NCI-H2107 treated with DMSO at 0.1 percent for 48 hours (cell line): ENCODE measurements at regions not wholly inside any gene's neighbourhood (a gene's known extent, or its start where the extent isn't known, plus 50 kb on each side); places are given as distances from the start of the nearest gene placed in this dataset.
"Not testable (repeated sequence)": the region's sequence is repeated elsewhere in the genome, so short reads cannot be mapped to it uniquely, and the experiment has no call there.

Experiments used
- DNase-seq: peaks from one replicate; lab custom pipeline; 2025; ENCODE audit not compliant: unreplicated experiment; lab: John Stamatoyannopoulos, UW

GRCh38 chr2:113386780-113387433 lies 50.6 kb upstream of the ZNG1B start:
- not testable (repeated sequence) for DNase-seq

- not testable (repeated sequence) for DNase-seq
These were observed 57.9 kb upstream of the ZNG1B start for GRCh38 chr2:113379621-113380020.

GRCh38 chr2:113376913-113377445 lies 60.5 kb upstream of the ZNG1B start:
- no peak for DNase-seq

- no peak for DNase-seq
These were observed 61.1 kb upstream of the ZNG1B start for GRCh38 chr2:113376253-113376912.

- DNase-seq = not testable (repeated sequence)
These were observed 62.6 kb upstream of the ZNG1B start for GRCh38 chr2:113374857-113375256.

- DNase-seq = not testable (repeated sequence)
These were observed 65.1 kb upstream of the ZNG1B start for GRCh38 chr2:113372258-113372834.

GRCh38 chr2:113370478-113371091 lies 66.9 kb upstream of the ZNG1B start:
- no peak for DNase-seq

- DNase-seq = no peak
These were observed 67.5 kb upstream of the ZNG1B start for GRCh38 chr2:113370030-113370429.

GRCh38 chr2:113368581-113368980 lies 68.9 kb upstream of the ZNG1B start:
- not testable (repeated sequence) for DNase-seq

GRCh38 chr2:113366821-113367220 lies 70.7 kb upstream of the ZNG1B start:
- not testable (repeated sequence) for DNase-seq

- DNase-seq = not testable (repeated sequence)
These were observed 71.7 kb upstream of the ZNG1B start for GRCh38 chr2:113365791-113366190.

GRCh38 chr2:113365290-113365689 lies 72.2 kb upstream of the ZNG1B start:
- not testable (repeated sequence) for DNase-seq

- DNase-seq = no peak
These were observed 76.4 kb upstream of the ZNG1B start for GRCh38 chr2:113361051-113361450.

GRCh38 chr2:113357071-113357470 lies 78.3 kb upstream of the PAX8 start:
- DNase-seq = no peak

GRCh38 chr2:113356284-113356683 lies 77.6 kb upstream of the PAX8 start:
- not testable (repeated sequence) for DNase-seq

GRCh38 chr2:113355339-113356015 lies 76.8 kb upstream of the PAX8 start:
- not testable (repeated sequence) for DNase-seq

GRCh38 chr2:113351375-113352355 lies 72.9 kb upstream of the PAX8 start:
- no peak for DNase-seq

- DNase-seq = not testable (repeated sequence)
These were observed 65.1 kb upstream of the PAX8 start for GRCh38 chr2:113343800-113344199.

- DNase-seq = no peak
These were observed 63.9 kb upstream of the PAX8 start for GRCh38 chr2:113342650-113343049.

- DNase-seq = not testable (repeated sequence)
These were observed 63.1 kb upstream of the PAX8 start for GRCh38 chr2:113341870-113342253.
